ENCODE measurements at regions not wholly inside any gene's neighbourhood (a gene's known extent, or its start where the extent isn't known, plus 50 kb on each side); places are given as distances from the start of the nearest gene placed in this dataset.
"Not testable (repeated sequence)": the region's sequence is repeated elsewhere in the genome, so short reads cannot be mapped to it uniquely, and the experiment has no call there.

- 81 to 82% methylated on average over 9 to 10 of the region's 10 CpGs for WGBS, 2 donors
- no peak for DNase-seq
- Histone ChIP-seq H3K27me3 (no peaks in the 10 kb centered on the region), H3K4me3 (replicated peaks in 1 of 3) (no peak overlapping the region), H3K36me3 (no peaks in the 10 kb centered on the region), H3K4me1 (peaks cover 0 to 7% of the 10 kb centered on the region in 2 donors), H3K9me3 (no peaks in the 10 kb centered on the region), H3K27ac (no peak overlapping the region)
- no peak for TF ChIP-seq CTCF (IDR thresholded peaks at IDR 0.05)
- no peak for TF ChIP-seq POLR2A (IDR thresholded peaks at IDR 0.05)
- intact Hi-C loops (cut with DNase I) = no loop called here
Measured at GRCh38 chr19:30066781-30067759, 125.0 kb downstream of the URI1 start.

- intact Hi-C loops (cut with DNase I); H3K27ac ChIP-seq; DNase-seq; H3K27me3 ChIP-seq; H3K4me3 ChIP-seq (replicated peaks in 1 of 3); H3K9me3 ChIP-seq; H3K4me1 ChIP-seq; H3K36me3 ChIP-seq: not testable (repeated sequence)
- WGBS, 2 donors = 92 to 93% methylated on average over 2 of the region's 2 CpGs
Measured at GRCh38 chr19:30067956-30068506, 126.0 kb downstream of the URI1 start.

GRCh38 chr19:30068528-30069395 is 126.7 kb downstream of the URI1 start:
- no peaks in the 10 kb centered on the region for H3K27me3 ChIP-seq
- H3K36me3 ChIP-seq = no peaks in the 10 kb centered on the region
- no peak for DNase-seq
- no peak overlapping the region for H3K27ac ChIP-seq
- no peaks in the 10 kb centered on the region for H3K9me3 ChIP-seq
- 64 to 92% methylated on average over 2 of the region's 2 CpGs for WGBS, 2 donors
- no peak overlapping the region for H3K4me3 ChIP-seq (replicated peaks in 1 of 3)
- peaks cover 0 to 7% of the 10 kb centered on the region in 2 donors for H3K4me1 ChIP-seq
- TF ChIP-seq POLR2A (IDR thresholded peaks at IDR 0.05) (no peak), CTCF (IDR thresholded peaks at IDR 0.05) (no peak)
- intact Hi-C loops (cut with DNase I) = no loop called here

GRCh38 chr19:30069535-30070197 is 127.6 kb downstream of the URI1 start:
- Histone ChIP-seq H3K9me3 (no peaks in the 10 kb centered on the region), H3K4me3 (replicated peaks in 1 of 3) (no peak overlapping the region), H3K36me3 (no peaks in the 10 kb centered on the region), H3K27me3 (no peaks in the 10 kb centered on the region), H3K27ac (no peak overlapping the region), H3K4me1 (peaks cover 0 to 7% of the 10 kb centered on the region in 2 donors)
- intact Hi-C loops (cut with DNase I) = no loop called here
- no peak for DNase-seq
- WGBS, 2 donors = 30 to 58% methylated on average over 5 to 8 of the region's 8 CpGs
- TF ChIP-seq POLR2A (IDR thresholded peaks at IDR 0.05) (no peak), CTCF (IDR thresholded peaks at IDR 0.05) (no peak)

All from thyroid gland (tissue), 4 donors.